H1 (cell line): ENCODE measurements at regions not wholly inside any gene's neighbourhood (a gene's known extent, or its start where the extent isn't known, plus 50 kb on each side); places are given as distances from the start of the nearest gene placed in this dataset.

Experiments
- CTCF ChIA-PET: fragments of 300-600 bp; sonication (Branson Sonifier 250); formaldehyde crosslinking; loops from one replicate; lab custom pipeline; 2021; ENCODE audit not compliant: partially characterized antibody; lab: Charles Lee
- POLR2A ChIA-PET: fragments of 300-600 bp; sonication (Branson Sonifier 250); formaldehyde crosslinking; loops from one replicate; lab custom pipeline; 2021; ENCODE audit warnings: inconsistent platforms; ENCODE audit not compliant: partially characterized antibody; lab: Charles Lee
- DNase-seq, 2 experiments: peaks; one replicate each; pipeline versions ENCODE4 v3.0.0 to v3.0.0-alpha.2; 2010 to 2022; ENCODE audit warnings: low spot score in 2 of 2, low read depth in 1 of 2, mixed read lengths in 1 of 2
- FAIRE-seq: peaks from 2 replicates; lab custom pipeline; 2011; peaks lifted over from hg19 to GRCh38; lab: Jason Lieb, UNC
- H2AFZ ChIP-seq: 2 replicates; pipeline ENCODE4 v1.8.1; 2012; ENCODE audit warnings: low read length, inconsistent platforms
- H2AK5ac ChIP-seq: 2 replicates; pipeline ENCODE4 v1.6.1; 2013; ENCODE audit warnings: low read depth, low read length
- H2BK120ac ChIP-seq: replicated peaks from 2 replicates; pipeline ENCODE3; 2013; ENCODE audit warnings: low read depth, low read length, inconsistent platforms
- H2BK12ac ChIP-seq: 2 replicates; pipeline ENCODE4 v1.6.1; 2013; ENCODE audit warnings: low read depth, low read length
- H2BK15ac ChIP-seq: 2 replicates; pipeline ENCODE4 v1.6.1; 2013; ENCODE audit warnings: low read length
- H2BK20ac ChIP-seq: 2 replicates; pipeline ENCODE4 v1.6.1; 2013; ENCODE audit warnings: low read length
- H2BK5ac ChIP-seq: 2 replicates; pipeline ENCODE4 v1.6.1; 2013; ENCODE audit warnings: low read depth, low read length
- H3K14ac ChIP-seq: 2 replicates; pipeline ENCODE4 v1.6.1; 2013; ENCODE audit warnings: inconsistent platforms; ENCODE audit not compliant: insufficient read length
- H3K18ac ChIP-seq: 2 replicates; pipeline ENCODE4 v1.6.1; 2013; ENCODE audit warnings: low read length; ENCODE audit errors: extremely low read depth
- H3K23ac ChIP-seq: 2 replicates; pipeline ENCODE4 v1.6.1; 2013; ENCODE audit warnings: inconsistent platforms; ENCODE audit not compliant: insufficient read length
- H3K23me2 ChIP-seq: 2 replicates; pipeline ENCODE4 v1.6.1; 2013; ENCODE audit warnings: low read depth, low read length
- H3K27ac ChIP-seq: 2 replicates; pipeline ENCODE4 v1.6.1; 2011; ENCODE audit warnings: low read depth, low read length, inconsistent platforms
- H3K27me3 ChIP-seq, 4 experiments: replicated peaks in 1 of 4; 1 replicate in 1 of 4; 2 replicates in 3 of 4; pipeline versions ENCODE4 v1.6.1 to v1.8.1; 2011 to 2013; ENCODE audit warnings: low read length in 3 of 4, mild to moderate bottlenecking in 3 of 4, inconsistent platforms in 2 of 4, mixed read lengths in 2 of 4, moderate library complexity in 1 of 4; ENCODE audit not compliant: control insufficient read depth in 3 of 4, insufficient read depth in 3 of 4; ENCODE audit errors: extremely low read depth in 1 of 4
- H3K36me3 ChIP-seq, 4 experiments: 2 replicates each; pipeline versions ENCODE4 v1.6.1 to v1.8.1; 2011 to 2013; ENCODE audit warnings: mild to moderate bottlenecking in 4 of 4, low read length in 3 of 4, moderate library complexity in 2 of 4, control low read depth in 1 of 4, inconsistent platforms in 1 of 4; ENCODE audit not compliant: insufficient read depth in 4 of 4, control insufficient read depth in 2 of 4
- H3K4ac ChIP-seq: replicated peaks from 2 replicates; pipeline ENCODE3; 2013; ENCODE audit warnings: low read length, low read depth, mixed read lengths, inconsistent platforms; ENCODE audit not compliant: insufficient read length
- H3K4me1 ChIP-seq, 4 experiments: replicated peaks in 1 of 4; 1 replicate in 1 of 4; 2 replicates in 3 of 4; pipeline versions ENCODE4 v1.6.1 to v1.8.1; 2011 to 2013; ENCODE audit warnings: low read length in 3 of 4, inconsistent platforms in 2 of 4, mixed read lengths in 1 of 4; ENCODE audit not compliant: insufficient read depth in 4 of 4, control insufficient read depth in 3 of 4
- H3K4me2 ChIP-seq, 2 experiments: 2 replicates each; pipeline versions ENCODE4 v1.6.1 to v1.8.1; 2011 to 2013; ENCODE audit warnings: low read depth in 2 of 2, low read length in 2 of 2, control low read depth in 1 of 2, inconsistent platforms in 1 of 2, mild to moderate bottlenecking in 1 of 2; ENCODE audit not compliant: insufficient read depth in 1 of 2
- H3K4me3 ChIP-seq, 4 experiments: fragments of 200-600, 300-600 bp in 1 of 4; sonication (generic), shearing (Covaris generic), sonication (Bioruptor Twin) in 1 of 4; 2 replicates each; pipeline versions ENCODE4 v1.5.1 to v1.8.1; 2011 to 2016; ENCODE audit warnings: low read length in 4 of 4, low read depth in 3 of 4, control low read depth in 2 of 4, inconsistent platforms in 2 of 4, mild to moderate bottlenecking in 2 of 4, mixed read lengths in 1 of 4, moderate library complexity in 1 of 4; ENCODE audit not compliant: insufficient read depth in 2 of 4; ENCODE audit errors: extremely low read depth in 1 of 4
- H3K56ac ChIP-seq: replicated peaks from 2 replicates; pipeline ENCODE3; 2013; ENCODE audit warnings: low read depth, mild to moderate bottlenecking, mixed read lengths, low read length, inconsistent platforms; ENCODE audit not compliant: insufficient read length
- H3K79me1 ChIP-seq: 2 replicates; pipeline ENCODE4 v1.6.1; 2013; ENCODE audit warnings: low read depth, low read length, control low read depth
- H3K79me2 ChIP-seq, 2 experiments: 2 replicates each; pipeline versions ENCODE4 v1.6.1 to v1.8.1; 2012 to 2013; ENCODE audit warnings: low read length in 2 of 2, mild to moderate bottlenecking in 2 of 2, inconsistent platforms in 1 of 2; ENCODE audit not compliant: insufficient read depth in 2 of 2, control insufficient read depth in 1 of 2
- H3K9ac ChIP-seq, 4 experiments: replicated peaks in 1 of 4; 1 replicate in 1 of 4; 2 replicates in 3 of 4; pipeline versions ENCODE4 v1.6.1 to v1.8.1; 2011 to 2013; ENCODE audit warnings: low read depth in 3 of 4, low read length in 3 of 4, control low read depth in 2 of 4, mild to moderate bottlenecking in 2 of 4, moderate library complexity in 2 of 4, inconsistent platforms in 1 of 4; ENCODE audit errors: extremely low read depth in 1 of 4
- H3K9me3 ChIP-seq, 2 experiments: 2 replicates each; pipeline versions ENCODE4 v1.6.1 to v1.8.1; 2012 to 2013; ENCODE audit warnings: mild to moderate bottlenecking in 2 of 2, moderate library complexity in 2 of 2, control low read depth in 1 of 2, inconsistent platforms in 1 of 2, low read depth in 1 of 2, low read length in 1 of 2, mixed read lengths in 1 of 2; ENCODE audit not compliant: insufficient read depth in 2 of 2
- H4K20me1 ChIP-seq, 2 experiments: replicated peaks in 1 of 2; 2 replicates each; pipeline versions ENCODE3 to v1.8.1; 2011 to 2013; ENCODE audit warnings: inconsistent platforms in 2 of 2, low read length in 2 of 2, mild to moderate bottlenecking in 1 of 2; ENCODE audit not compliant: insufficient read depth in 2 of 2, control insufficient read depth in 1 of 2
- H4K5ac ChIP-seq: 2 replicates; pipeline ENCODE4 v1.6.1; 2013; ENCODE audit warnings: low read length, low read depth, mixed read lengths, inconsistent platforms; ENCODE audit not compliant: insufficient read length
- H4K8ac ChIP-seq: 2 replicates; pipeline ENCODE4 v1.8.0; 2013; ENCODE audit warnings: mild to moderate bottlenecking, moderate library complexity, low read length, inconsistent platforms; ENCODE audit not compliant: insufficient read depth; ENCODE audit errors: extremely low read depth
- H4K91ac ChIP-seq: replicated peaks from 2 replicates; pipeline ENCODE3; 2013; ENCODE audit warnings: low read length, mixed read lengths, inconsistent platforms; ENCODE audit not compliant: insufficient read length
- ASH2L ChIP-seq: fragments of 200-600, 300-600 bp; sonication (generic); IDR thresholded peaks from one replicate; pipeline ENCODE4 v1.7.1; 2017; ENCODE audit warnings: low read length
- CBX8 ChIP-seq: fragments of 300-800, 300-1000 bp; sonication (generic); IDR thresholded peaks from 2 replicates; pipeline ENCODE4 v1.7.1; 2016; ENCODE audit warnings: low read depth, low read length, borderline replicate concordance
- FOSL1 ChIP-seq: IDR thresholded peaks from 2 replicates; pipeline ENCODE4 v1.6.1; 2011; ENCODE audit warnings: mild to moderate bottlenecking, low read depth, low read length, moderate library complexity; ENCODE audit not compliant: insufficient read depth
- KDM1A ChIP-seq: fragments of 200-600, 300-600 bp; sonication (generic); IDR thresholded peaks from 2 replicates; pipeline ENCODE4 v1.7.1; 2016; ENCODE audit warnings: mild to moderate bottlenecking, low read length, borderline replicate concordance
- POLR2AphosphoS5 ChIP-seq: IDR thresholded peaks from 2 replicates; pipeline ENCODE4 v1.6.1; 2011; ENCODE audit warnings: low read depth, low read length
- POU5F1 ChIP-seq: IDR thresholded peaks from 2 replicates; pipeline ENCODE4 v1.6.1; 2011; ENCODE audit warnings: low read depth, mild to moderate bottlenecking, low read length, moderate library complexity
- RAD21 ChIP-seq, 2 experiments: IDR thresholded peaks in 1 of 2; conservative IDR thresholded peaks in 1 of 2; 2 replicates each; pipeline ENCODE4 v1.6.1; 2011; ENCODE audit warnings: low read depth in 2 of 2, low read length in 2 of 2, improper control_type of control experiment in 1 of 2, inconsistent platforms in 1 of 2, mild to moderate bottlenecking in 1 of 2, moderate library complexity in 1 of 2
- SIRT6 ChIP-seq: IDR thresholded peaks from one replicate; pipeline ENCODE4 v1.7.1; 2012; ENCODE audit warnings: low read length, inconsistent platforms
- TAF7 ChIP-seq: optimal IDR thresholded peaks from 2 replicates; pipeline ENCODE3; 2011; ENCODE audit warnings: low read depth, mild to moderate bottlenecking, inconsistent platforms, low read length, moderate library complexity, borderline replicate concordance
- TCF12 ChIP-seq: IDR thresholded peaks from 2 replicates; pipeline ENCODE4 v1.6.1; 2011; ENCODE audit warnings: low read depth, mild to moderate bottlenecking, low read length
- TEAD4 ChIP-seq: IDR thresholded peaks from 2 replicates; pipeline ENCODE4 v1.6.1; 2012; ENCODE audit warnings: low read depth, low read length, inconsistent platforms, mixed read lengths
- YY1 ChIP-seq: IDR thresholded peaks from 2 replicates; pipeline ENCODE4 v1.6.1; 2011; ENCODE audit warnings: low read depth, mild to moderate bottlenecking, low read length
- WGBS, 2 experiments: shearing (Covaris generic) in 1 of 2; methylation state at CpG; one replicate each; pipeline versions ENCODE4 v1.1.6 to v1.1.7; 2013 to 2015; ENCODE audit warnings: low lambda C conversion rate in 2 of 2, mixed read lengths in 2 of 2, inconsistent platforms in 1 of 2, low coverage in 1 of 2, missing lambda C conversion rate in 1 of 2; ENCODE audit not compliant: insufficient replicate concordance in 2 of 2, insufficient coverage in 1 of 2, insufficient read length in 1 of 2; ENCODE audit errors: extremely low coverage in 1 of 2, missing lambda C conversion rate in 1 of 2; 5-methylcytosine and 5-hydroxymethylcytosine counted together
- TF ChIP-seq, protein P1 (sequence below): IDR thresholded peaks from 2 replicates; pipeline ENCODE4 v1.6.1; 2012; ENCODE audit warnings: inconsistent platforms

DNA sequence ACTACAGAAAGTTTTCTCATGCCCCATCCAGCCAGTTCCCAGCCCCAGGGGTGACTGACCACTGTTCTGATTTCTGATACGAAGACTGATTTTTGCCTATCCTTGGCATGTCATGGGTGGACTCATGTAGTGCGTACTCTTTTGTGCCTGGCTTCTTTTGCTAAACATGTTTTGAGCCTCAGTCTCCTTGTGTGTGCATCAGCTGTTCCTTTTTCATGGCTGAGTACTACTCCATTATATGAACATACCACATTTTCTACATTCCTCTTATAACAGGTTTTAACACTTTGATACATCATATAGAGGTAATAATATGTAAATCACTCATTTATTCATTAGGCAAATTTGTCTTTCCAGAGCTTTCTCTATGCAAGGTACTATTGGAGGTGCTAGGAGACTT, 126.7 kb downstream of the ANAPC4 start:
- Histone ChIP-seq H3K14ac (no peak overlapping the region), H3K23me2 (no peaks in the 10 kb centered on the region), H2BK12ac (no peak overlapping the region), H3K4me2 (no peak overlapping the region), H3K79me1 (no peaks in the 10 kb centered on the region), H4K5ac (no peak overlapping the region), H2BK20ac (no peak overlapping the region), H3K4me1 (no peaks in the 10 kb centered on the region), H2BK120ac (no peak overlapping the region), H3K27me3 (no peaks in the 10 kb centered on the region), H3K9me3 (no peaks in the 10 kb centered on the region), H2BK5ac (no peak overlapping the region), H3K9ac (no peak overlapping the region), H4K91ac (no peak overlapping the region), H3K56ac (no peak overlapping the region), H3K18ac (no peak overlapping the region), H2AFZ (no peak overlapping the region), H3K79me2 (no peaks in the 10 kb centered on the region), H3K36me3 (no peaks in the 10 kb centered on the region), H3K4ac (no peak overlapping the region), H3K4me3 (no peak overlapping the region), H4K8ac (no peak overlapping the region), H2AK5ac (no peak overlapping the region), H2BK15ac (no peak overlapping the region), H3K23ac (no peak overlapping the region), H3K27ac (no peak overlapping the region), H4K20me1 (no peaks in the 10 kb centered on the region)
- POLR2A ChIA-PET: no interaction called here
- 93% methylated on average over 2 of the region's 2 CpGs; no CpG with 5 or more reads in 1 of the 2 experiments for WGBS, 2 experiments
- no peak for FAIRE-seq
- CTCF ChIA-PET: interaction anchor here (0.7 to 1.9 kb wide), 3 partner anchors 20 to 109 kb away, joined by 3 to 11 read pairs (median 3); no protein-coding TSS in a partner anchor
- no peak for DNase-seq
- TF ChIP-seq, protein P1, sequence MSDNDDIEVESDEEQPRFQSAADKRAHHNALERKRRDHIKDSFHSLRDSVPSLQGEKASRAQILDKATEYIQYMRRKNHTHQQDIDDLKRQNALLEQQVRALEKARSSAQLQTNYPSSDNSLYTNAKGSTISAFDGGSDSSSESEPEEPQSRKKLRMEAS: no peak
- TF ChIP-seq CBX8: no peak
- TF ChIP-seq SIRT6: no peak
- TF ChIP-seq YY1: no peak
- TF ChIP-seq RAD21 (IDR thresholded peaks at IDR 0.05 in 1 of 2, conservative IDR thresholded peaks at IDR 0.05 in 1 of 2; ENCODE audit: low read depth in 2 of 2, low read length in 2 of 2): no peak
- TF ChIP-seq POU5F1: no peak
- no peak for TF ChIP-seq FOSL1
- no peak for TF ChIP-seq TCF12
- TF ChIP-seq POLR2AphosphoS5: no peak
- no peak for TF ChIP-seq TAF7
- no peak for TF ChIP-seq KDM1A
- no peak for TF ChIP-seq ASH2L
- TF ChIP-seq TEAD4: no peak
